ENCODE measurements at regions not wholly inside any gene's neighbourhood (a gene's known extent, or its start where the extent isn't known, plus 50 kb on each side); places are given as distances from the start of the nearest gene placed in this dataset.
"Not testable (repeated sequence)": the region's sequence is repeated elsewhere in the genome, so short reads cannot be mapped to it uniquely, and the experiment has no call there.

- DNase-seq = not testable (repeated sequence)
Measured at GRCh38 chr9:42239445-42240260, 56.2 kb downstream of the SPATA31A6 start.

- not testable (repeated sequence) for DNase-seq
Measured at GRCh38 chr9:42240261-42240579, 56.8 kb downstream of the SPATA31A6 start.

GRCh38 chr9:42243211-42243610 is 59.8 kb downstream of the SPATA31A6 start:
- DNase-seq = not testable (repeated sequence)

- not testable (repeated sequence) for DNase-seq
Measured at GRCh38 chr9:42243822-42244221, 60.4 kb downstream of the SPATA31A6 start.

GRCh38 chr9:42268729-42269128 is 85.3 kb downstream of the SPATA31A6 start:
- not testable (repeated sequence) for DNase-seq

- DNase-seq = not testable (repeated sequence)
Measured at GRCh38 chr9:42269171-42269570, 85.7 kb downstream of the SPATA31A6 start.

GRCh38 chr9:42273191-42273590 is 89.7 kb downstream of the SPATA31A6 start:
- not testable (repeated sequence) for DNase-seq

GRCh38 chr9:42275141-42275540 is 91.7 kb downstream of the SPATA31A6 start:
- no peak for DNase-seq

GRCh38 chr9:42282531-42283178 is 99.2 kb downstream of the SPATA31A6 start:
- DNase-seq = not testable (repeated sequence)

- not testable (repeated sequence) for DNase-seq
Measured at GRCh38 chr9:42283179-42283543, 99.7 kb downstream of the SPATA31A6 start.

- DNase-seq = not testable (repeated sequence)
Measured at GRCh38 chr9:42286145-42286845, 102.8 kb downstream of the SPATA31A6 start.

- DNase-seq = not testable (repeated sequence)
Measured at GRCh38 chr9:42288002-42288864, 104.8 kb downstream of the SPATA31A6 start.

GRCh38 chr9:42288865-42289229 is 105.4 kb downstream of the SPATA31A6 start:
- not testable (repeated sequence) for DNase-seq

- DNase-seq = not testable (repeated sequence)
Measured at GRCh38 chr9:42300124-42300523, 116.7 kb downstream of the SPATA31A6 start.

GRCh38 chr9:42306625-42307024 is 123.2 kb downstream of the SPATA31A6 start:
- DNase-seq = not testable (repeated sequence)

GRCh38 chr9:42307449-42307848 is 124.0 kb downstream of the SPATA31A6 start:
- not testable (repeated sequence) for DNase-seq

GRCh38 chr9:42310972-42311371 is 127.5 kb downstream of the SPATA31A6 start:
- not testable (repeated sequence) for DNase-seq

- DNase-seq = not testable (repeated sequence)
Measured at GRCh38 chr9:42316026-42316425, 132.6 kb downstream of the SPATA31A6 start.

GRCh38 chr9:42317677-42318076 is 134.2 kb downstream of the SPATA31A6 start:
- not testable (repeated sequence) for DNase-seq

GRCh38 chr9:42323084-42323809 is 139.8 kb downstream of the SPATA31A6 start:
- not testable (repeated sequence) for DNase-seq

GRCh38 chr9:42325142-42325541 is 141.7 kb downstream of the SPATA31A6 start:
- not testable (repeated sequence) for DNase-seq

GRCh38 chr9:42325561-42325960 is 142.1 kb downstream of the SPATA31A6 start:
- DNase-seq = not testable (repeated sequence)

All from CD4-positive, alpha-beta T cell treated with Interleukin-17A for 4 hours (primary cell).